IPS DF 4.7 (cell line): ENCODE measurements at regions not wholly inside any gene's neighbourhood (a gene's known extent, or its start where the extent isn't known, plus 50 kb on each side); places are given as distances from the start of the nearest gene placed in this dataset.

Experiments used
- DNase-seq: peaks from one replicate; pipeline ENCODE4 v3.0.0-alpha.2; 2013; ENCODE audit warnings: low spot score; ENCODE audit errors: extremely low read depth

GRCh38 chr18:39062426-39062825 is 1496.8 kb upstream of the CELF4 start:
- no peak for DNase-seq

DNA sequence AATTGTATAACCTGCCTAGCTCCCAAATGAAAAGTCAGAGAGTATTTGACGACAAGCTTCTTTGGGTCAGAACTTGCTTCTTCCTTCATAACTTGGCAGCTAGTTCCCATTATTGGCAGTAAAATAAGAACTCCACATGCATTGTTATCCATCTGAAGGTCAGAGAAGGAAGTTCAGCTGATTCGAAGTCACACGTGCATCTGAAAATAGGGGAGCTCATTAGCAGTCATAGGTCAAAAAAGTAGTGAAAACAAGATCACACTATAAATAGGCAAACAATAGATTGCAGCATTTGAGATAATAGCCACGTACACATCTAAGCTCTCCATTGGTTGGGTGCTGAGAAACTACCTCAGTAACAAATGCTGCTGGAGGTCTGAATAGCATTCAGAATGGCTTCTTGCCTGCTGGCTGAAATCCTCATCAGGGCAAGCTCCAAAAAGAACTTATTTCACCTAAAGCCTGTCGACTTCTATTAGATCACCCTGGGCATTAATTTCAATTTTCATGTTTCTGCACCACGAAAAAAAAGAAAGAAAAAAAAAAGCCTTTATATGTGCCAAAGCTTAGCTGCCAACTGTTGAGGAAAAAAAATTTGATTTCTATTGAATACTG is 1492.9 kb upstream of the CELF4 start:
- DNase-seq, result no peak

GRCh38 chr18:39057423-39058064 is 1491.9 kb upstream of the CELF4 start:
- no peak for DNase-seq

DNA sequence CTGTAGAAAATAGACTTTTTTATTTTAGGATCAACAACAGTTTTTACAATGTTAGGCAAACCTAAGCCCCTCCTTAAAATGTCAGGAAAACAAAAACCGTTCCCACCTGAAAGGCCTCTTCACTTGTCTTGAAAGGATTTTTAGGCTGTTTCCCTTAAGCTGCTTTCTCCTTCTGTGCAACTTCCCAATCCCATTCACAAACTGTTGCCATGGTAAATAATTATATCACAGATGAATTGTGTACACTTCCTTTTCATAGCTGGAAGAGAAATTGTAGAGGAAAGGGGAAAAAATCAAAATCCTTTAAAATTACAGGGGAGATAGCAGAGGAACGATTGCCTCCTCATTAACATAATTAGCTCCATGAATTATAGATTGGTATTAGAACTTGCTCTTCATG is 1488.0 kb upstream of the CELF4 start:
- no peak for DNase-seq

DNA sequence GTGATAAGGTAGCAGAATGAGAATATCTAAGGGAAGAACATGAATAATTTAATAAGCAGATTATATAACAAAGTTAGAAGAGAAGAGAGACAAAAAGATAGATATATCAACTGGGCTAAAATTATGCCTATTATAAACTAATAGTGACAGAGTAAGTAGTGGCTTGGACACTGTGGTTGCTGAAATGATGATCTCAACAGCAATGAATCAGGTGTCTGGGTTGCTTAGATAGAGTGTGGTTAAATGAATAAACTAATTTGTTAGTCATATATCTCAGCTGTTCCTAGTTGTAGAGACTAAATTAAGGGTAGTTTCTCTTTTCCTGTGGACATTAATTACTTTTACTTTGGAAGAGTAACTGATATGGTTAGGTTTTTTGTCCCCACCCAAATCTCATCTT is 1485.4 kb upstream of the CELF4 start:
- no peak for DNase-seq

- DNase-seq, result no peak
These were observed 1474.2 kb upstream of the CELF4 start for GRCh38 chr18:39039813-39040212.

DNA sequence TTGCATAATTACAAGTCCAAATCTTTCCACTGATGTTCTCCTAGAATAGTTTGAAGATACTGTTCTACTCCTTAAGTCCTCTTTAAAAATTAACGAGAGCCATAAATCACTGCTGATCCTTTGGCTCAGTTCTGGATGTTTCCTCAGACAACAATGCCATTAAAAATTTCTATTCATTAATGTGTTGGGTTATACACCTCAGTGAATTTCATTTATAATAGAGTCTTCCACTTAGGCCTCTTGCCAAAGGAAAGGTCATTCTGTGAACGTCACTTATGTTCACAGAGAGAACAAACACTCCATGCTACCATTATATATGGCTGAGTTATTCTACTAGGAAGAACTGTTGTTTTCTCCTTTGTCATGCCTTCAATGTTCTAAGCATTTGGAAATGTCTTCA is 1472.3 kb upstream of the CELF4 start:
- no peak for DNase-seq

DNA sequence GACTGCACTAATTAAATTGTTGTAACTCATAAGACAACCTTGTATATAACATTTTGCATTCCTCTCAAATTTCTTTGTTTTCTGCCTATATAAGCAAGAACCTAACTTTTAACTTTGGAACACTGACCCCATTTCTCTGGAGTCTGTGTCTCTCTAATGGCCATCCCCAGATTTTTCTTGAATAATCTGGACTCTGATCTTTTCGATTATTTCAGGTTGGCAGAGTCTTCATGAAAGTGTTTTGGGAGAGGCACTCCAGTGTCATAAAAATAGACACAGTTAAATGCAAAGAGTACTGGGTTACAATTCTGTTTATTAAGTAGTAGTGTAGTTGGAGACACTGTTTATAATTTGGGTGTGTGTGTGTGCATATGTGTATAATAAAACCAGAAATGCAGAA is 1467.7 kb upstream of the CELF4 start:
- DNase-seq, result no peak

- no peak for DNase-seq
These were observed 1466.0 kb upstream of the CELF4 start for GRCh38 chr18:39031647-39032046.

DNA sequence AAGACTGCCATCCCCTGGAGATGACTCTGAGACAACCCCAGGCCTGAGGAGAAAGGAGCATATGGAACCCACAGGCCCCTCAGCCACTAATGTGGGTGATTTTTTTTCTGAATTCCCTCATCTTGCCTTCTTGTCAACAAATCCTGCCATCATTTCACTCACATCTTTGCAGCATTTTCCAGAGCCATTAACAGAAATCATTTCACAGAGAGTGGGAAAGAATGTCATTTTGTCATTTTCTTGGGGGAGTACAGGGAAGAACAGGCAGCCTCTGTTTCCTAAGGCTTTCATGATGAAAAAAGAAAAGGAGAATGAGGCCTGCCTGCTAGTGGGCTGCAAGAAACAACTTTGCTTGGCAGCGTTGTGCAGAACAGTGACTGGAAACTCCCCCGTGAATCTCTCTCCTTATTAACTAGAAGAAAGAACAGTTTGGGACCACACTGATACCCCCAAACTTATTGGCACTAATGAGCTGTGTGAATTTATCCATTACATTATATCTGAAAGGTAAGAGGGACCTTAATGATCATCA is 1464.6 kb upstream of the CELF4 start:
- no peak for DNase-seq

DNA sequence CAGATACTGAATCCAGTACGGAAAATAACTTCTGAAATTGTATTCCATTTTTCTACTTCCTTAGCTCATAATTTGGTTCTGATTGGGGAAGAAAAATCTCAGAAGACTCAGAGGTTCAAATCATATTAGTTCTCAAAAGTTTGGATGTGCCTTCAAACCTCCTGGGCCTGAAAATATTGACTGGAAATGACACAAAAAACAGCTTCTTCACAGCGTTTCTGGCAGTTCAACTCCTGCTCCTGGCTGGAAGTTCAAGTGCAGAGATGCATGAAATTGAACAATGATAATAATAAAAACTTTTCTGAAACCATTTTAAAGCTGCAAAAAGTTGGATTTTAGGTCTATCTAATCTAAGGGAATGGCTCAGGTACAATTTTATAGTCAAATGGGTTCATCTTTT is 1459.9 kb upstream of the CELF4 start:
- DNase-seq, result no peak

DNA sequence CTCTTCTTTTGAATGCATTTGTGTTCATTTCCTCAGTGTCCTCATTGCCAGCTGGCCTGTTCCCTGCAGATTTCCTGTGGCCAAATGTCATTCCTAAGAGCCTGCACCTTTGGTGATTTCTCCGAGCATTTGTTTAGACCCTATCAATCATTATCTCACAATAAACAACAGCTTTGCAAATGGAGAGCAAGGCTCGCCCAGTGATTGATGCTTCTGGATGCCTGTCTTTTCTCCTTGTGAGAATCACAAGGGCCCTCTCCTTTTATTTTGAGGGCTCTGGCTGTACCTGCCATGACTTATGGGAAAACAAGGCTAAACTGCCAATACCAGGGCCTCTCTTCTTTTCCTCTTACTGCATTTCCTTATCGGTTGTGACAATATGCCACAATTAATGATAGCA is 1454.4 kb upstream of the CELF4 start:
- DNase-seq, result no peak

DNA sequence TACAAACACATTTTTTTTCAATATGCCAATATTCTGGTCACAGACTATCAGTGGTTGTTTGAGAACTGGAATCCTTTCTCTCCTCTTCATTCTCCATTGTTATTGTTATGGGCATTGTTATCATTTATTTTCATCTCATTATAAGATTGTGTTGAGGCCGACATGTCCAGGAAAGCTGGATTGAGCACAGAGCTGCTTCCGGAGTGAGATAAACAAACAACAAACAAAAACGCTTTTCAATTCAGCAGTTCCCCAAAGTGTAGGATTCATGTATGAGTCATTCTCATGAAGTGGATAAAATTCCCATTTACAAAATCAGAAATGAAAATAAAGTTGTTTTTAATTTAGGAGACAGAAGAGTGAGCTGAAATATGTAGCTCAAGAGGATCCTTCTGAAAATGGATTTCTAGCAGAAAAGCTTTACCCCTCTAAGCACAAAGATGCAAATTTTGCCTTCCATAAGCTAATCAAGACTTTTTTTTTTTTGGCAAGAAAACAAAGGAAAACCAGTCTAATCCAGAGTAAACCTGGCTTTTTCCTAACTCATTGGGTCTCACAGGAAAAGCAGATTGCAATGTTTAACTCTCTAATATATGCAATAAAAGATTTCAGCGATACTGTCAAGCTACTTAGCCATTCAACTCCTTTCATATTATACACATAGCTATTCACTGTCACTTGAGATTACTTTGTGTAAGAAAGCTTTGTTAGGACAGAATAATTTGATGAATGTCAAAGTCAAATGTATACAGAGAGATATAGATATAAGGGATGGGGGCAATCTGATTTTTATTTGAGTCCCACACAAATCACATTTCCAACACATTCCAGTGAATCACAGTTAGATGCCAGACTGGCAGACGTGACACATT is 1441.7 kb upstream of the CELF4 start:
- no peak for DNase-seq

DNA sequence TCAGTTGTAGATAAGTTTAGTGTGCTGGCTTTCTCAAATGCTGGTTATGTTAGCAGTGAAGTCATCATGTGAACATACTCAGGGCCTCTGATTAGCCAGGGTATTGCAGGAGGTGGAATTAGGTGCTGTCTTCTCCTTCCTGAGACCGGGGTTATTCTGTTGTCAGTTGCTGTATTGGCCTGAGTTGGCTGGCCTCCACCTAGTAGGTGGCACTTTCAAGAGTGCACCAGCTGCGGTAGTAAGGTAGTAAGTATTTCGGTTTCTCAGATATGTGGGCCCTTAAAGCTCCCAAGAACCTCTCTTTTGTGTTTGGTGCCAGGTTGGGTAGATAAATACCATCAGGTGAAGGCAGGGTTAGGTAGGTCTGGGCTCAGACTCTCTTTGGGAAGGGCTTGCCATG is 1430.5 kb upstream of the CELF4 start:
- no peak for DNase-seq

- DNase-seq, result no peak
These were observed 1427.7 kb upstream of the CELF4 start for GRCh38 chr18:38993342-38993741.

DNA sequence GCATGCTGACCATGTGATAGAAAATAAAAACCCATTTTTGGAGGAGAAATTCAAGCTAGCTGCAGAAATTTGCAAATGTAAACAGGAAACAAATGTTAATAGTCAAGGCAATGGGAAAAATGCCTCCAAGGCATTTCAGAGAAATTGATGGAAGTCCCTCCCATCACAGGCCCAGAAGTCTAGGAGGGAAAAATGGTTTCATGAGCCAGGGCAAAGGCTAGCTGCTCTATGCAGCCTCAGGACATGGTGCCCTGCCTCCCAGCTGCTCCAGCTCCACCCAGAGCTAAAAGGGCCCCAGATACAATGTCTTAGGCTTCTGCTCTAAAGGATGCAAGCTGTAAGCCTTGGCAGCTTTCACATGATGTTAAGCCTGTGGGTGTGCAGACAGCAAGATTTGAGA is 1419.4 kb upstream of the CELF4 start:
- DNase-seq, result no peak

DNA sequence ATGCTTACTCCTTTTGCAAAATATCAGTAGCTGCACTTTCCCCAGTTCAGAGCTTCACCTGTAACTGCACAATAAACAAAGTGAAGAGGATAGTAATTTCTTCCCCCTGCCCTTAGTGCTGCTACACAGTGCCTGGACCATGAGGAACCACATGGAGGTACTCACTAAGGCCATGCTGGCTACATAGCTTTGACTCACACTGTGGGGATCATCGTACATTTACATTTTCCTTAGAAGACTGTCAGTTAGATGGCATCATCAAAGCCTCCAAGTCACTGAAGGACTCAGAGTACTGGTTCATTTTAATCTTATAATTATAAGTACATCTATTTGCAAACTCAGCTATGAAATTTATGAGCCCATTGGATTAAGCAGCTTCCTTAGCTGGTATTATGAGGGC is 1416.5 kb upstream of the CELF4 start:
- DNase-seq, result no peak

DNA sequence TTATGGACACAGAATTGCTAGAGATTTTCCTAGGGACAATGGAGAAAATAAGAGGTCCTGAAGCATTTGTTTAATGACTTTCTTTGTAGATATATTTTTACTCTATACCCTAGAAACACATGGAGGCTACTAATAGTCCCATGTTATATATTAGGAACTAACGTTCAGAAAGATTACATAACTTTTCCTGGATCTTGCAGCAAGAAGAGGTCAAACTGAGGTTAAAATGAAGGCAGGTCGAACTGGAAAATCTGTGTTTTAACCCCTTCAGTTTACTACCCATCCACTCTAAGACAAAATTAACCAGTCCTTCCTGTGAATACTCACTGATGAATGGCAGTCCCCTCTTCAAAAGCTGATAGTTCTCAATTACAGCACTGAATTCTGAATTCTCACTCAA is 1415.8 kb upstream of the CELF4 start:
- no peak for DNase-seq

DNA sequence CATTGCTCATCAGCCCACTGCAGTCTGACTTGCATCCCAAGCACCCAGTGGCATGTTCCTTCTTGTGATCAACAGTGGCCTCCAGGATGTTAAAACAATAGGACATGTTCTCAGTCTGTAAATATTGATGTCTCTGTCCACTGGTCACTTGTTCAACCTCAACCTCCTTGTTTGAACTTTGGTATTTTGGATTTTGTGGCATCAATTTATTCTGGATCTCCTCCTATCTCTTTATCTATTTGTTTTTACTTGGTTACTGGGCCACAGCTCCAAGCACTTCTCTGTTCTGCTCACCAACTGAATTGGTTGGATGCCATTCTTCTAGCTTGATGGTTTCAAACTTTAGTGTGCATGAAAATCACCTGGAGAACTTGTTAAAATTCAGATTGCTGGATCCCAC is 1414.8 kb upstream of the CELF4 start:
- DNase-seq, result no peak

DNA sequence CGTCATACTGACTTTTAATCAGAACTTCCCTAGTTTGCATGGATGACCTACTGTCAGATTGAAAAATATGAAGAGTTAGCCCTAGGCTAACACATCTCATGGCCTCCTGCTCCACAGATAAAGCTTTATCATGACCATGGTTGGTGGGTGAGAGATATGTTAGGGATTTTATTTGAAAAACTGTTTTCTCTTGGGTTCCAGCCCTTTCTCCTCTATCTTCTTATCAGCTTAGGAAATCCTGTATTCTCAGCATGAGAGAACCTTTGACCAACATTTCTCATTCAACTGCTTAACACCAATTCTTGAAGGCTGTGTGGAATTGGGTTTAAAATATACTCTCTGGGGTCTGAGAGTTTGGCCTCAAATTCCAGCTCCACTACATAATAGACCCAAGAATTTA is 1407.0 kb upstream of the CELF4 start:
- DNase-seq, result no peak

GRCh38 chr18:38971881-38972280 is 1406.3 kb upstream of the CELF4 start:
- DNase-seq, result no peak

DNA sequence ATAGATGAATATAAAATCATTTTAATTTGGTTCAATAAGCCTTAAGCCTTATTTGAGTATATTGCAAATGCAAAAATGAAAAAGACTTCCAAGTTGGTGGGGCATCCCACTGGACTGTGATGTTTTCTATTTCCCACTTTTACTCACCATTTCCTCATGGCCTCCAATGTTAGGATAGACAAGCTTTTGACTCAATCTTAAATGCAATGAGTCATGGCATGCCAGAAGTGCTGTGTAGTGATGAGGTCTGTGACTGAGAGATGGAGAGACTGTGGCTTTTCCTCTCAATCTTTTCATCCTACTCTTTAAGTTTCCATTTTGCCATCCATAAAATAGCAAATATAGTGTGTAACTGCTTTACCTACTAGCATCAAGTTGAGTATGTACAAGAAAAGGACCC is 1401.2 kb upstream of the CELF4 start:
- no peak for DNase-seq
